Mesothelial cell of epicardium (in vitro differentiated cells): ENCODE measurements at regions not wholly inside any gene's neighbourhood (a gene's known extent, or its start where the extent isn't known, plus 50 kb on each side); places are given as distances from the start of the nearest gene placed in this dataset.
"Not testable (repeated sequence)": the region's sequence is repeated elsewhere in the genome, so short reads cannot be mapped to it uniquely, and the experiment has no call there.

Experiments
- DNase-seq, 2 experiments: peaks; one replicate each; pipeline ENCODE4 v3.0.0; 2021; ENCODE audit warnings: low spot score in 2 of 2; ENCODE audit not compliant: unreplicated experiment in 2 of 2
- H3K27ac Mint-ChIP-seq: 2 replicates; pipeline ENCODE4 v1.8.0; 2021; ENCODE audit warnings: mixed read lengths
- H3K27me3 Mint-ChIP-seq: 2 replicates; pipeline ENCODE4 v1.8.0; 2021; ENCODE audit warnings: low read depth, mixed read lengths
- H3K36me3 Mint-ChIP-seq: 2 replicates; pipeline ENCODE4 v1.8.0; 2021; ENCODE audit warnings: mixed read lengths
- H3K4me1 Mint-ChIP-seq: 2 replicates; pipeline ENCODE4 v1.8.0; 2021; ENCODE audit warnings: mixed read lengths
- H3K4me3 Mint-ChIP-seq: 2 replicates; pipeline ENCODE4 v1.8.0; 2021; ENCODE audit warnings: mild to moderate bottlenecking, moderate library complexity, mixed read lengths
- H3K9me3 Mint-ChIP-seq: 2 replicates; pipeline ENCODE4 v1.8.0; 2021; ENCODE audit warnings: mixed read lengths
- TF ChIP-seq, protein P1 (sequence below): fragments of 200-600 bp; sonication (generic); IDR thresholded peaks from one replicate; pipeline ENCODE4 v1.5.0; 2021; ENCODE audit warnings: antibody characterized with exemption; ENCODE audit not compliant: unreplicated experiment

DNA sequence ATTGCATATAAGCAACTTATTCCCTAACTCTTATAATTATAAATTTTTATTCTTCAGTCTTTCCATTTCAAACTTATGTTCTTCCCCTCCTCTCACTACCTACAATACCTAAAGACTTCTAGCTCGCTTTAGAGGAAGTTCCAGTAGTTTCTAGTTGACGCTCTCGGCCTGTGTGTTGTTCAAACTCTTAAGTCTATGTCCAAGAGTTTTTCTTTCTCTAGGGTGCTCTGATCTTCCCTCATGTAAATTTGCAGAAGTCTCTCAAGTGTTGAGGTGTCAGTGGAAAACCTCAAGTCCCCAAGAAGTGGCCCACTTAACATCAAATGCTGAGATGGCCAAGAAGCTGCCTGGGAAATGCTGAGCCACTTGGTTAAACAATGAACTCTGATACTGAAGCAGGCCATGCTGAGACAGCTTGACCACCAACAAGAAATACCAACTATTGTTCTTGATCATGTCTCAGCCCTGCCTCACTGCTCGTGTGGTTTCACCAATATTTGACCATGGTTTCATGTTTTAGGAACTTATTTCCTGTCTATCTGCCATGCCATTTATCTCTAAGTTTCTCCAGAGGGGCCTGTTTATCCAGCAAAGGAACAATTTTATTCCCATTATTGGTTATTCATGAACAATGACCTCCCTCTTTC is 100.9 kb upstream of the TCF21 start:
- Mint-ChIP-seq H3K27me3 (no peaks in the 10 kb centered on the region), H3K9me3 (peaks cover 7% of the 10 kb centered on the region), H3K4me3 (no peak overlapping the region), H3K36me3 (no peaks in the 10 kb centered on the region), H3K4me1 (peaks cover 2% of the 10 kb centered on the region), H3K27ac (no peak overlapping the region)
- DNase-seq, result no peak
- TF ChIP-seq, protein P1, sequence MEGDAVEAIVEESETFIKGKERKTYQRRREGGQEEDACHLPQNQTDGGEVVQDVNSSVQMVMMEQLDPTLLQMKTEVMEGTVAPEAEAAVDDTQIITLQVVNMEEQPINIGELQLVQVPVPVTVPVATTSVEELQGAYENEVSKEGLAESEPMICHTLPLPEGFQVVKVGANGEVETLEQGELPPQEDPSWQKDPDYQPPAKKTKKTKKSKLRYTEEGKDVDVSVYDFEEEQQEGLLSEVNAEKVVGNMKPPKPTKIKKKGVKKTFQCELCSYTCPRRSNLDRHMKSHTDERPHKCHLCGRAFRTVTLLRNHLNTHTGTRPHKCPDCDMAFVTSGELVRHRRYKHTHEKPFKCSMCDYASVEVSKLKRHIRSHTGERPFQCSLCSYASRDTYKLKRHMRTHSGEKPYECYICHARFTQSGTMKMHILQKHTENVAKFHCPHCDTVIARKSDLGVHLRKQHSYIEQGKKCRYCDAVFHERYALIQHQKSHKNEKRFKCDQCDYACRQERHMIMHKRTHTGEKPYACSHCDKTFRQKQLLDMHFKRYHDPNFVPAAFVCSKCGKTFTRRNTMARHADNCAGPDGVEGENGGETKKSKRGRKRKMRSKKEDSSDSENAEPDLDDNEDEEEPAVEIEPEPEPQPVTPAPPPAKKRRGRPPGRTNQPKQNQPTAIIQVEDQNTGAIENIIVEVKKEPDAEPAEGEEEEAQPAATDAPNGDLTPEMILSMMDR, result no peak

DNA sequence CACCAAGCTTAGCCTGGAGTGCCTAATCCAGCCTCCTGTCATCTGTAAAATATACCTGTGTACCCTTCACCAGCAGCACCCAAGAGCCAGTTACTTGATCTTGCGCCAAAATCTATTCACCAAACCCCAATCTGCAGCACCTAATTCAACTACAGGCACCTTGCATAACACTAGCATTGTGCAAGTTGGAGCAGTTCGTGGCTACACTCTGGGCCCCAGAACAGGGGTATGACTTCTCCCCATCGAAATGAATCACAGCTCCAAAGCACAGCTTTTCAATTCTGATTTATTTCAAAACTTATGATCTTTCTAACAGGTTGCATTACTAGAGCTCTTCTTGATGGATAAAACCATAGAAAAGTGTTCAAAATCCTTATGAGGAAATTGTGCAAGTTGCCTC is 100.4 kb upstream of the TCF21 start:
- no peak overlapping the region for H3K27ac Mint-ChIP-seq
- TF ChIP-seq, protein P1, result no peak
- peaks cover 2% of the 10 kb centered on the region for H3K4me1 Mint-ChIP-seq
- no peak for DNase-seq
- H3K9me3 Mint-ChIP-seq, result peaks cover 12% of the 10 kb centered on the region
- no peaks in the 10 kb centered on the region for H3K36me3 Mint-ChIP-seq
- H3K27me3 Mint-ChIP-seq, result no peaks in the 10 kb centered on the region
- H3K4me3 Mint-ChIP-seq, result no peak overlapping the region

DNA sequence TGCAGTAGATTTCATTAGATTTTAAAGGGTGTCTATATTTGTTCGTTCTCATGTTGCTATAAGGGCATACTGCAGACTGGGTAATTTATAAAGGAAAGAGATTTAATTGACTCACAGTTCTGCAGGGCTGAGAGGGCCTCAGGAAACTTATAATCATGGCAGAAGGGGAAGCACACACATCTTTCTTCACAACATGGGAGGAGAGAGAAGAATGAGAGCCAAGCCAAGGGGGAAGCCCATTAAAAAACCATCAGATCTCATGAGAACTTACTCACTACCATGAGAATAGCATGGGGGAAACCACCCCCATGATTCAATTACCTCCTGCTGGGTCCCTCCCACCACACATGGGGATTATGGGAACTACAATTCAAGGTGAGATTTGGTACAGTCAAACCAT is 99.5 kb upstream of the TCF21 start:
- not testable (repeated sequence) for H3K4me3 Mint-ChIP-seq, H3K27me3 Mint-ChIP-seq, DNase-seq, H3K4me1 Mint-ChIP-seq, H3K36me3 Mint-ChIP-seq, H3K27ac Mint-ChIP-seq
- H3K9me3 Mint-ChIP-seq, result peaks cover 12% of the 10 kb centered on the region

GRCh38 chr6:133790756-133791155 is 98.2 kb upstream of the TCF21 start:
- H3K27ac Mint-ChIP-seq, H3K4me3 Mint-ChIP-seq, DNase-seq, H3K4me1 Mint-ChIP-seq, H3K36me3 Mint-ChIP-seq, H3K27me3 Mint-ChIP-seq: not testable (repeated sequence)
- peaks cover 22% of the 10 kb centered on the region for H3K9me3 Mint-ChIP-seq

- H3K36me3 Mint-ChIP-seq, H3K27ac Mint-ChIP-seq, DNase-seq, H3K4me1 Mint-ChIP-seq, H3K4me3 Mint-ChIP-seq, H3K27me3 Mint-ChIP-seq: not testable (repeated sequence)
- peaks cover 52% of the 10 kb centered on the region for H3K9me3 Mint-ChIP-seq
These were observed 93.9 kb upstream of the TCF21 start for GRCh38 chr6:133795051-133795450.

- no peak overlapping the region for H3K4me3 Mint-ChIP-seq
These were observed 92.7 kb upstream of the TCF21 start for GRCh38 chr6:133796235-133796634.

GRCh38 chr6:133799043-133799442 is 89.9 kb upstream of the TCF21 start:
- H3K4me1 Mint-ChIP-seq, result no peaks in the 10 kb centered on the region

More at GRCh38 chr6:133796235-133796634, 92.7 kb upstream of the TCF21 start:
- TF ChIP-seq, protein P1, result no peak
- Mint-ChIP-seq H3K27ac (no peak overlapping the region), H3K36me3 (no peaks in the 10 kb centered on the region), H3K9me3 (peaks cover 52% of the 10 kb centered on the region), H3K27me3 (peaks cover 1% of the 10 kb centered on the region), H3K4me1 (no peaks in the 10 kb centered on the region)
- no peak for DNase-seq

More at GRCh38 chr6:133799043-133799442, 89.9 kb upstream of the TCF21 start:
- TF ChIP-seq, protein P1, result no peak
- peaks cover 1% of the 10 kb centered on the region for H3K27me3 Mint-ChIP-seq
- no peaks in the 10 kb centered on the region for H3K36me3 Mint-ChIP-seq
- H3K9me3 Mint-ChIP-seq, result peaks cover 51% of the 10 kb centered on the region
- DNase-seq, result no peak
- H3K27ac Mint-ChIP-seq, result no peak overlapping the region
- H3K4me3 Mint-ChIP-seq, result no peak overlapping the region
